A673 (cell line): ENCODE measurements at regions not wholly inside any gene's neighbourhood (a gene's known extent, or its start where the extent isn't known, plus 50 kb on each side); places are given as distances from the start of the nearest gene placed in this dataset.

Experiments used
- BruUV-seq: library from RNA; stranded (reverse); fragments of 400-500 nt; replicated peaks from 2 replicates; lab custom pipeline; 2021; lab: Mats Ljungman, UMichigan
- CTCF ChIA-PET: fragments of 300-600 bp; sonication (Branson Sonifier 250); formaldehyde crosslinking; loops from one replicate; lab custom pipeline; 2022; ENCODE audit warnings: antibody characterized with exemption; lab: Charles Lee
- POLR2A ChIA-PET: fragments of 300-600 bp; sonication (Branson Sonifier 250); formaldehyde crosslinking; loops from one replicate; lab custom pipeline; 2022; ENCODE audit warnings: antibody characterized with exemption; ENCODE audit not compliant: low non-redundant PET; lab: Charles Lee
- DNase-seq: peaks from one replicate; pipeline ENCODE4 v3.0.0-alpha.2; 2015; ENCODE audit warnings: low spot score
- H3K27ac ChIP-seq: fragments of 200-600 bp; sonication (generic); 2 replicates; pipeline ENCODE4 v1.5.1; 2016; ENCODE audit warnings: mixed run types, low read depth, mild to moderate bottlenecking, mixed read lengths, antibody characterized with exemption, low read length; ENCODE audit not compliant: poor library complexity, severe bottlenecking
- H3K27me3 ChIP-seq: fragments of 200-600 bp; sonication (generic); replicated peaks from 2 replicates; pipeline ENCODE4 v1.6.1; 2017; ENCODE audit warnings: mixed run types, low read depth, mild to moderate bottlenecking, mixed read lengths, antibody characterized with exemption, low read length; ENCODE audit not compliant: insufficient read depth, poor library complexity
- H3K36me3 ChIP-seq: fragments of 200-600 bp; sonication (generic); 2 replicates; pipeline ENCODE4 v1.6.1; 2016; ENCODE audit warnings: mixed run types, mild to moderate bottlenecking, mixed read lengths, antibody characterized with exemption, low read length; ENCODE audit not compliant: insufficient read depth, poor library complexity, severe bottlenecking
- H3K4me1 ChIP-seq: fragments of 200-600 bp; sonication (generic); 2 replicates; pipeline ENCODE4 v1.6.1; 2017; ENCODE audit warnings: mixed run types, mild to moderate bottlenecking, mixed read lengths, antibody characterized with exemption, low read length; ENCODE audit not compliant: insufficient read depth, poor library complexity, severe bottlenecking
- H3K4me3 ChIP-seq: fragments of 200-600 bp; sonication (generic); 2 replicates; pipeline ENCODE4 v1.5.1; 2016; ENCODE audit warnings: low read depth, mixed run types, mild to moderate bottlenecking, mixed read lengths, low read length; ENCODE audit not compliant: poor library complexity, severe bottlenecking
- H3K9me3 ChIP-seq: fragments of 200-600 bp; sonication (generic); 2 replicates; pipeline ENCODE4 v1.6.1; 2016; ENCODE audit warnings: mixed run types, low read depth, mild to moderate bottlenecking, mixed read lengths, antibody characterized with exemption, low read length; ENCODE audit not compliant: poor library complexity, severe bottlenecking
- EZH2 ChIP-seq: fragments of 200-600 bp; sonication (generic); IDR thresholded peaks from 2 replicates; pipeline ENCODE4 v1.6.1; 2017; ENCODE audit warnings: borderline replicate concordance, low read depth, mild to moderate bottlenecking, mixed read lengths, antibody characterized with exemption, low read length; ENCODE audit not compliant: poor library complexity, severe bottlenecking
- intact Hi-C: fragments of 100-400 bp; cut with micrococcal nuclease; formaldehyde crosslinking; loops from one replicate; pipeline ENCODE4 v1.10.0; 2022; ENCODE audit not compliant: unreplicated experiment
- TF ChIP-seq, protein P1 (sequence below): fragments of 300-800, 200-600 bp; sonication (generic); conservative IDR thresholded peaks from 2 replicates; pipeline ENCODE4 v1.5.1; 2017; ENCODE audit warnings: low read depth, mild to moderate bottlenecking, antibody characterized with exemption, low read length, moderate library complexity, mixed read lengths

DNA sequence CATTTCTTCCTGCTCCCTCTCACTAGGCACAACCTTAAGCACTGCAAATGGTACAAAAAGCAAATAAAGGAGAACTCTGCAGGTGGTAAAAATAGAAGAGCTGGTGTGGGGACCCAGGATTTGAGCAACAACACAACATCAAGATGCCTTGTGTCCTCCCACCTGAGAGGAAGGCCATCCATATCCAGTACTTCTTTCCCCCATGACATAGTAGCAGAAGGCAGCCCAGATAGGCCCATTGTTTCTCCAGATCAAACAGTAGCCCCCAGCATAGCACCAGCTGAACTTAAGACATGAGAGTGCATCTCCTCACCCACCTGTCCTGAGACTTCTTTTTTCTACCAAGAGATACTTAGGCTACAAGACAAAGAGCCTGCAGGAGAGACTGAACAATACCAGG, 180.5 kb downstream of the GOLGA6L6 start:
- ChIA-PET CTCF (no interaction called here), POLR2A (no interaction called here)
- H3K4me1 ChIP-seq, result no peaks in the 10 kb centered on the region
- H3K4me3 ChIP-seq, result no peak overlapping the region
- intact Hi-C loops, result loop anchor here (1.0 kb wide), 1 partner anchor 9 kb away; no protein-coding TSS in a partner anchor
- H3K27me3 ChIP-seq, result no peaks in the 10 kb centered on the region
- H3K27ac ChIP-seq, result no peak overlapping the region
- no peak for DNase-seq
- no peaks in the 10 kb centered on the region for H3K36me3 ChIP-seq
- H3K9me3 ChIP-seq, result peaks cover 70% of the 10 kb centered on the region
- TF ChIP-seq, protein P1, sequence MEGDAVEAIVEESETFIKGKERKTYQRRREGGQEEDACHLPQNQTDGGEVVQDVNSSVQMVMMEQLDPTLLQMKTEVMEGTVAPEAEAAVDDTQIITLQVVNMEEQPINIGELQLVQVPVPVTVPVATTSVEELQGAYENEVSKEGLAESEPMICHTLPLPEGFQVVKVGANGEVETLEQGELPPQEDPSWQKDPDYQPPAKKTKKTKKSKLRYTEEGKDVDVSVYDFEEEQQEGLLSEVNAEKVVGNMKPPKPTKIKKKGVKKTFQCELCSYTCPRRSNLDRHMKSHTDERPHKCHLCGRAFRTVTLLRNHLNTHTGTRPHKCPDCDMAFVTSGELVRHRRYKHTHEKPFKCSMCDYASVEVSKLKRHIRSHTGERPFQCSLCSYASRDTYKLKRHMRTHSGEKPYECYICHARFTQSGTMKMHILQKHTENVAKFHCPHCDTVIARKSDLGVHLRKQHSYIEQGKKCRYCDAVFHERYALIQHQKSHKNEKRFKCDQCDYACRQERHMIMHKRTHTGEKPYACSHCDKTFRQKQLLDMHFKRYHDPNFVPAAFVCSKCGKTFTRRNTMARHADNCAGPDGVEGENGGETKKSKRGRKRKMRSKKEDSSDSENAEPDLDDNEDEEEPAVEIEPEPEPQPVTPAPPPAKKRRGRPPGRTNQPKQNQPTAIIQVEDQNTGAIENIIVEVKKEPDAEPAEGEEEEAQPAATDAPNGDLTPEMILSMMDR, result no peak
- TF ChIP-seq EZH2, result no peak
- BruUV-seq, result no TSS peak

DNA sequence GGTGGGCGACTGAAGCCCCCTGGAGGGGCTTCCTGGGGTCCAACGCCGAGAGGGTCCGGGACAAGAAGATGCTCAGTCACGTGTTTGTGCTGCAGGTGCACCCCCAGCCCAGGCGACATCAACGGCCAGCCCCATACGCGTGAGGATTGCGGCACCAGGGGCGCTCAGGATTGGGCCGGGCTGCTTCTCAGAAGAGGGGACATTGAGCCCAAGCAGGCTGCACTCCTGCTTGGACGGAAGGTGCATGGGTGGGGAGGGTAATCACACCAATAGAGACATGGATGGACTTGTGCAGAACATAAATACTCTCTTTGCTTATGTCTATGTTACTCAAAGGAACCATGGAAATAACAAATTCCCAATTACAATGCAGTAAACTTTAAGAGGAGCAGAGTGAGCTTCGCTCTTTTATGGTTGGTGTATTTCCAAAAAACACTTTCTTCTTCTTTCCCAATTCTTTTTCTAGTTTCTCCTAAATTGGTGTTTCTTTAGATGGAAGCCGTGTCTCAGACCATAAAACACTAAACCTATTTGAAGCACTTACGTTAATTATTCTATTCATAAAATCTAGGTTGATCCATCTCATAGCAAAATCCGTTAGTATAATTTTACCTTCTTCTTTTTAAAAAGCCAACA, 182.7 kb downstream of the GOLGA6L6 start:
- Histone ChIP-seq H3K27me3 (no peaks in the 10 kb centered on the region), H3K4me1 (no peaks in the 10 kb centered on the region), H3K36me3 (no peaks in the 10 kb centered on the region), H3K9me3 (peaks cover 71% of the 10 kb centered on the region), H3K27ac (no peak overlapping the region), H3K4me3 (no peak overlapping the region)
- intact Hi-C loops, result no loop called here
- no TSS peak for BruUV-seq
- POLR2A ChIA-PET, result no interaction called here
- DNase-seq, result no peak
- CTCF ChIA-PET, result no interaction called here
- no peak for TF ChIP-seq EZH2
- TF ChIP-seq, protein P1, result no peak

DNA sequence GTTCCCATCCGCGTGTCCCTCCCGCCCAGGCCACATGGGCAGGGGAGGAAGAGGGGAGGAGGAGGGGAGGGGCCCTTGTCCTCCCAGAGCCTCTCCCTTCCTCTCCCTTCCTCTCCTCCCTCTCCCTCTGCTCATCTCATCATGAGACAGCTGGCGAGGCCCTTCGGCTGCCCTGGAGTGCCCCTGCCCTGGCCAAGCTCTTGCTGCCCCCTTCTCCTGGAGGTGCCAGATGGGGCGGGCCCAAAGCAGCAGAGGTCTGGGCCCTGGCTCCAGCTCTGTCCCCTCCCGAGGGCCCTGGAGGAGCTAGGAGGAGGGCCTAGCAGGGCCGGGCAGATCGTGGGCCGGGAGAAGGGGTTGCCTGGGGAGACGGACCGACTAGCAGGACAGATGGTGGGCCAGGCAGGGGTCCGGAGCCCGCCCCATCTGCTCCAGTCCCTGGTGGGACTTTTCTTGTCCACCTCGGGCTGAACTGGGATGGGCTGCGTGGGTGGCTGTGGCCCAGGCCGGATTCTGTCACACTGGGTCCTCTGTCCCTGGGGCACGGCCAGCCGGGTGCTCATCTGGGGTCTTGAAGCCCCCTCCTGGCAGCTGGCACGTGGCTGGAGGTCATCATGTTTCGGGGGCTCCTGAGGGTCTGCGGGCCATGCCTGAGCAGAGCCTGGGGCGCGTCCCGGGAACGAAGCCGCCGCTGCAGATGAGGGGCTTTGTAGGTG, 183.4 kb downstream of the GOLGA6L6 start:
- Histone ChIP-seq H3K9me3 (peaks cover 72% of the 10 kb centered on the region), H3K27ac (no peak overlapping the region), H3K27me3 (no peaks in the 10 kb centered on the region), H3K36me3 (no peaks in the 10 kb centered on the region), H3K4me3 (no peak overlapping the region), H3K4me1 (no peaks in the 10 kb centered on the region)
- no peak for TF ChIP-seq EZH2
- TF ChIP-seq, protein P1, result no peak
- no TSS peak for BruUV-seq
- intact Hi-C loops, result no loop called here
- ChIA-PET CTCF (no interaction called here), POLR2A (no interaction called here)
- no peak for DNase-seq
